Activated naive CD4-positive, alpha-beta T cell treated with anti-CD3 and anti-CD28 coated beads for 36 hours (primary cell): ENCODE measurements at regions not wholly inside any gene's neighbourhood (a gene's known extent, or its start where the extent isn't known, plus 50 kb on each side); places are given as distances from the start of the nearest gene placed in this dataset.

ENCODE experiments used
- CTCF ChIA-PET: fragments of 350-600 bp; sonication (Branson Sonifier 250); formaldehyde crosslinking; loops from one replicate; lab custom pipeline; 2021; ENCODE audit warnings: antibody characterized with exemption; lab: Charles Lee
- DNase-seq: peaks from one replicate; pipeline ENCODE4 v3.0.0-alpha.2; 2020
- H3K27ac Mint-ChIP-seq: one replicate; pipeline ENCODE4 v1.8.0; 2021; ENCODE audit warnings: mild to moderate bottlenecking, mixed read lengths
- H3K27me3 Mint-ChIP-seq: one replicate; pipeline ENCODE4 v1.8.0; 2021; ENCODE audit warnings: low read depth, mixed read lengths
- H3K36me3 Mint-ChIP-seq: one replicate; pipeline ENCODE4 v1.8.0; 2021; ENCODE audit warnings: low read depth, mixed read lengths
- H3K4me1 Mint-ChIP-seq: one replicate; pipeline ENCODE4 v1.8.0; 2021; ENCODE audit warnings: low read depth, mixed read lengths
- H3K4me3 Mint-ChIP-seq: one replicate; pipeline ENCODE4 v1.8.0; 2021; ENCODE audit warnings: mild to moderate bottlenecking, moderate library complexity, mixed read lengths
- H3K9me3 Mint-ChIP-seq: one replicate; pipeline ENCODE4 v1.8.0; 2021; ENCODE audit warnings: mixed read lengths
- intact Hi-C: fragments of 100-400 bp; cut with micrococcal nuclease; formaldehyde crosslinking; loops from one replicate; pipeline ENCODE4 v1.15.1; 2023

DNA sequence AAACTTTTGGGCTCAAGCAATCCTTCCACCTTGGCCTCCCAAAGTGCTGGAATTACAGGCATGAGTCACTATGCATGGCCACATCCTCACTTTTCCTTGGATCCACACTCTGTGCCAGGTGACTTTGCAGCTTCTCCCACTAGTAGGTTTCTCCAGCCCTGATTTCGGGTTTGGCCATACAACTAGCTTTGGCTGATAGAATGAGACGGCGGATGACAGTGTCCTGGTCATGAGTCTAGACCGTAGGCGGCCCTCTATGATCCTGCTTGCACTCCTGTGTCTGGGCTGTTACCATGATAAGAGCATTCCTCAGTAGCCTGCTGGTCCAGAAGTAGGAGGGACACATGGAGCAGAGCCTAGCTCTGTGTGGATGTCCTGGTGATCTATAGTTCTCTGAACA, 112.5 kb upstream of the KL start:
- Mint-ChIP-seq H3K9me3 (peaks cover 4% of the 10 kb centered on the region), H3K27me3 (no peaks in the 10 kb centered on the region), H3K27ac (no peak overlapping the region), H3K4me1 (peaks cover 29% of the 10 kb centered on the region), H3K36me3 (no peaks in the 10 kb centered on the region), H3K4me3 (no peak overlapping the region)
- intact Hi-C loops: loop anchor here (2.0 to 10.0 kb wide), 3 partner anchors 25 to 821 kb away; no protein-coding TSS in a partner anchor
- CTCF ChIA-PET: interaction anchor here (1.1 kb wide), 1 partner anchor 17 kb away, joined by 3 read pairs; no protein-coding TSS in a partner anchor
- DNase-seq: no peak

DNA sequence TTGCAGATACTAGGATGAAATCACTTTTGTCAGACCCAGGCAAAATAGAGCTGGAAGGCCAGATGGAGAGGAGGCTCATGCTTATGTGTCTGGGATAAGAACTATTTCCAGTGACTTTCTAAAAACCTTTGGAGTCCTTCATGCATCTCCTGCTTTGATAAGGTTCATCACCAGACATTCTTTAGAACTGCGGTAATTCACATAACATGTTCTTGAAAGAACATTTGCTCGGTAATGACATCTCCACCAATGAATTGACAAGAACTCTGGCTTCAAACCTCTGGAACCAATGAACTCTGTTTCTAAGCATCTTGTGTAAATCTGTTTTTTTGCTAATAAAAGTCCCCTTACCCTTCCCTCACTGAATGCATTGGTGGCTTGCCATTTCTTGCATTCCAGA, 112.0 kb upstream of the KL start:
- intact Hi-C loops: loop anchor here (2.0 to 10.0 kb wide), 3 partner anchors 25 to 821 kb away; no protein-coding TSS in a partner anchor
- no peak for DNase-seq
- H3K27me3 Mint-ChIP-seq: no peaks in the 10 kb centered on the region
- peaks cover 29% of the 10 kb centered on the region for H3K4me1 Mint-ChIP-seq
- peaks cover 4% of the 10 kb centered on the region for H3K9me3 Mint-ChIP-seq
- CTCF ChIA-PET: interaction anchor here (0.8 to 1.1 kb wide), 2 partner anchors 15 to 17 kb away, joined by 3 read pairs; no protein-coding TSS in a partner anchor
- no peaks in the 10 kb centered on the region for H3K36me3 Mint-ChIP-seq
- no peak overlapping the region for H3K4me3 Mint-ChIP-seq
- no peak overlapping the region for H3K27ac Mint-ChIP-seq

DNA sequence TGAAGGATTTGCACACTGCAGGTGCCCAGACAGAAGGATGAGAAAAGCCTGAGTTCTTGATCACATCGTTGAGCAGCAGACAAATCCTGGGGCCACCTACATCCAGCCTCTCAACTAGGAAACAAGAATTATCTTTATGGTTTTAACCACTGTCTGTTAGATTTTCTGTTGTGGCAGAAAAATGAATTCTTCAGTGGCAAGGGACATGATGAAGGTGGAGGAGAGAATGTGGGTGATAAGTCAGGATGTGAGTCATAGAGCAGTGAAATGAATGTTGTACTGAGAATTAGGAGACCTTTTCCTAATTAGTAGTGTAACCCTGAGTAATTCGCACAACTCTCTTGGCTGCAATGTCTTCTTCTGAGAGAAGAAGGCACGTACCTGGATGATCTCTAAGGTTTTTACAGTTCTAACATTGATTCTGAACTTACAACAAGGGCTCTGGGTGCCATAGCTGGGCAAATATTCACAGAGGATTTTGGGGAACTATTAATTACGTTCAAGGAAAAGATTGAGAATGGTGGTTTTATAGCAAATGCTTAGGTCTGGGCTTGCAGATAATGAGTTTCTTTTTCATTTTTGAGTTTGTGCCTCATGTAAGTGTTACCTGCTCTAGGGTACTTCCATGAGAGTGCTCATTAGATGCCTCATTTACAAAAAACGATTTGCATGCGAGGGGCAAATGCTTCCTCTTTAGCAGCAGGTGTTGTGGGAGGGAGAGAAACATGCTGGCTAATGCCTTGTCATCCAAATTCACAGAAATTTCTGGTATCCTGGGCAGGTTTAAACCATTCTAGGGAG, 111.0 kb upstream of the KL start:
- Mint-ChIP-seq H3K27me3 (no peaks in the 10 kb centered on the region), H3K36me3 (no peaks in the 10 kb centered on the region), H3K9me3 (peaks cover 4% of the 10 kb centered on the region), H3K27ac (peak overlapping the region; percentile 86), H3K4me3 (peak overlapping the region; percentile 51), H3K4me1 (peaks cover 29% of the 10 kb centered on the region)
- CTCF ChIA-PET: interaction anchor here (0.7 to 1.5 kb wide), 4 partner anchors 55 to 319 kb away, joined by 3 read pairs; partner anchors contain the start of gene PDS5B
- intact Hi-C loops: loop anchor here (1.0 to 10.0 kb wide), 14 partner anchors 12 to 820 kb away; partner anchors contain the start of genes N4BP2L1 and N4BP2L2
- peak; percentile 54 for DNase-seq

GRCh38 chr13:32905864-32906180, 110.4 kb upstream of the KL start:
- H3K36me3 Mint-ChIP-seq: no peaks in the 10 kb centered on the region
- no peak for DNase-seq
- H3K27ac Mint-ChIP-seq: peak overlapping the region; percentile 86
- peaks cover 4% of the 10 kb centered on the region for H3K9me3 Mint-ChIP-seq
- peak overlapping the region; percentile 51 for H3K4me3 Mint-ChIP-seq
- no peaks in the 10 kb centered on the region for H3K27me3 Mint-ChIP-seq
- peaks cover 29% of the 10 kb centered on the region for H3K4me1 Mint-ChIP-seq
- CTCF ChIA-PET: interaction anchor here (0.7 to 1.5 kb wide), 4 partner anchors 56 to 320 kb away, joined by 3 read pairs; partner anchors contain the start of gene PDS5B
- intact Hi-C loops: loop anchor here (1.0 to 10.0 kb wide), 14 partner anchors 11 to 819 kb away; partner anchors contain the start of genes N4BP2L1 and N4BP2L2

DNA sequence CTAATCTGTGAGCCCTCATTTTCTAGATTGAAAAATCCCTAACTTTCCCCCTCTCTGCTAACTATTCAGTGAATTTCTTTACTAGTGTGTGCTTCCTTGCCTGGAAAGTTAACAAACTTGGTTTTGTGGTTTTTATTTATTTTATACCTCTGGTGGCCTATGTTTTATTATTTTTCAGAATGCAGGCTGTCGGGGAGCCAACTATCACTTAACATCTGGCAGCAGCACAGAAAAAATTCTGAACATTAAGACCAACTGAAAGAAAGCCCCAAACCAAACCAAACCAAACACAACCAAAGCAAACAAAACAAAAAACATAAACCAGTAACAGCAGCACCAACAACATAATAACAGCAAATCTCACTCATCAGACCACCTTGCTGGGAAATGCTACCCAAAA, 109.0 kb upstream of the KL start:
- H3K27me3 Mint-ChIP-seq: no peaks in the 10 kb centered on the region
- intact Hi-C loops: loop anchor here (5.0 to 10.0 kb wide), 2 partner anchors 225 to 818 kb away; no protein-coding TSS in a partner anchor
- no peak overlapping the region for H3K4me3 Mint-ChIP-seq
- H3K36me3 Mint-ChIP-seq: no peaks in the 10 kb centered on the region
- DNase-seq: no peak
- H3K9me3 Mint-ChIP-seq: no peaks in the 10 kb centered on the region
- CTCF ChIA-PET: no interaction called here
- H3K27ac Mint-ChIP-seq: no peak overlapping the region
- peaks cover 31% of the 10 kb centered on the region for H3K4me1 Mint-ChIP-seq

DNA sequence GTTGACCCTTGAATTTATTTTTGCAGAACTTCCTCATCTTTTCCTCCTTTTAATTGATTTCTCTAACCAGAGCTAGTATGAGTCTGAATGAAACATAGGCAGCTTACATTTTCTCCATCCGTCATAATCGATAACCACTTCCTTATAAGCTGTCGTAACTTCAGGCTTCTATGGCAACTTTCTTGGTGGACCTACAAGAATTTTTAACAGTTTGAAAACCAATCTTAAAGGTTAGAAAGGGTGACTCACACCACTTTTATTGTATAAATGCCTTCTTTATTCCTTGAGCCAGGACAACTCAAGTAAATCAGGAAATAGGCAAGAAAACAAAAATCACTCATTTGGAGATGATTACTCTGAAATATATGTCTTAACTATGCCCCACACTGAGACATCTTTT, 105.7 kb upstream of the KL start:
- Mint-ChIP-seq H3K36me3 (no peaks in the 10 kb centered on the region), H3K27me3 (peaks cover 1% of the 10 kb centered on the region), H3K9me3 (peaks cover under 1% of the 10 kb centered on the region), H3K4me1 (peaks cover 10% of the 10 kb centered on the region), H3K27ac (no peak overlapping the region), H3K4me3 (no peak overlapping the region)
- DNase-seq: no peak
- intact Hi-C loops: loop anchor here (5.0 to 10.0 kb wide), 2 partner anchors 238 to 596 kb away; partner anchors contain the start of genes BRCA2 and ZAR1L
- CTCF ChIA-PET: interaction anchor here (0.8 to 1.2 kb wide), 4 partner anchors 12 to 260 kb away, joined by 3 read pairs; no protein-coding TSS in a partner anchor

GRCh38 chr13:32911506-32911905, 104.7 kb upstream of the KL start:
- Mint-ChIP-seq H3K27me3 (peaks cover 3% of the 10 kb centered on the region), H3K4me3 (no peak overlapping the region), H3K9me3 (peaks cover 6% of the 10 kb centered on the region), H3K27ac (no peak overlapping the region), H3K36me3 (peaks cover 3% of the 10 kb centered on the region), H3K4me1 (peaks cover 2% of the 10 kb centered on the region)
- intact Hi-C loops: loop anchor here (1.0 to 10.0 kb wide), 4 partner anchors 239 to 597 kb away; partner anchors contain the start of genes BRCA2, PDS5B and ZAR1L
- CTCF ChIA-PET: interaction anchor here (0.8 to 1.2 kb wide), 7 partner anchors 13 to 261 kb away, joined by 3 read pairs; no protein-coding TSS in a partner anchor
- peak; percentile 56 for DNase-seq

GRCh38 chr13:32914686-32915085, 101.5 kb upstream of the KL start:
- Mint-ChIP-seq H3K27me3 (peaks cover 3% of the 10 kb centered on the region), H3K27ac (no peak overlapping the region), H3K4me1 (peaks cover 12% of the 10 kb centered on the region), H3K9me3 (peaks cover 13% of the 10 kb centered on the region), H3K4me3 (no peak overlapping the region), H3K36me3 (peaks cover 4% of the 10 kb centered on the region)
- CTCF ChIA-PET: no interaction called here
- intact Hi-C loops: loop anchor here (5.0 to 10.0 kb wide), 2 partner anchors 242 to 600 kb away; partner anchors contain the start of genes BRCA2 and ZAR1L
- no peak for DNase-seq

DNA sequence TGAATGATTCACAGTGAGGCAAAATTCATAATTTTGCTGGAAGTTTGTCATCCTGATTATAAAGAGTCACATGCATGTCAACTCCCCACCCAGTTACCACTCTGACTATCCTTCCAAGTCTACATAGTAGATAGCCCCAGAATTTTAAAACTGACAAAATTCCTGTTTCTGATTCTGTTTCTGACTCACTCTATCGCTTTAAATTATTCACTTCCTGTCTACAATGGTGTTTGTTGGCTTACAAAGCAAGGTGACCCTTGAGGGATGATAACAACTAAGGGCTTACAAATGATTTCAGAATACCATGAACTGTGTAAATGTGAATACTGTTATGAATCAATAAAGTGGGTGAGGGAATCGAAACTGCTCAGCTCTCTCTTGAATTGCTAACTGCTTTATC, 98.7 kb upstream of the KL start:
- H3K27me3 Mint-ChIP-seq: peaks cover 3% of the 10 kb centered on the region
- peaks cover 10% of the 10 kb centered on the region for H3K4me1 Mint-ChIP-seq
- CTCF ChIA-PET: no interaction called here
- peaks cover 13% of the 10 kb centered on the region for H3K9me3 Mint-ChIP-seq
- intact Hi-C loops: loop anchor here (1.0 to 10.0 kb wide), 4 partner anchors 12 to 696 kb away; partner anchors contain the start of genes BRCA2 and ZAR1L
- no peak overlapping the region for H3K27ac Mint-ChIP-seq
- no peak overlapping the region for H3K4me3 Mint-ChIP-seq
- H3K36me3 Mint-ChIP-seq: peaks cover 4% of the 10 kb centered on the region
- peak; percentile 16 for DNase-seq

DNA sequence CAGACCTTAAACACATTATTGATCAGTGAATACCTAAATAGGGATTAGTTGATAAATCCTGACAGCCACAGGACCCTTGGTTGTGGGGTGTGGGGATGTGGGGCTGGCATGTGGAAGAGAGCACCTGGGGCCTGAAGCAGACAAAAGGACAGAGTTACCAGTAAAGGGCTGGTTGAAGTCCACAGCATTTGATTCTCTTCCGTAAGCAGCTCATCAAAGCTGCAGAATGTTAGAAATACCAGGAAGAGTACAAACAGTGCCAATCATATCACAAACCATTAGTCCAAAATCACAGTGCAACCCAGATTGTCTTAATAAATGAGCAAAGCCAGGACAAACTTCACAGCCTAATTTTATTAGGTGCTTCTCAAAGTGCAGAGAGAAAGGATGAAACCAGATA, 92.5 kb upstream of the KL start:
- no peaks in the 10 kb centered on the region for H3K4me1 Mint-ChIP-seq
- no peak overlapping the region for H3K27ac Mint-ChIP-seq
- no peaks in the 10 kb centered on the region for H3K27me3 Mint-ChIP-seq
- no peaks in the 10 kb centered on the region for H3K9me3 Mint-ChIP-seq
- no peak overlapping the region for H3K4me3 Mint-ChIP-seq
- DNase-seq: no peak
- intact Hi-C loops: no loop called here
- CTCF ChIA-PET: interaction anchor here (0.6 to 1.2 kb wide), 2 partner anchors 303 to 457 kb away, joined by 3 to 4 read pairs; no protein-coding TSS in a partner anchor
- H3K36me3 Mint-ChIP-seq: no peaks in the 10 kb centered on the region

GRCh38 chr13:32924886-32925285, 91.3 kb upstream of the KL start:
- intact Hi-C loops: no loop called here
- H3K4me3 Mint-ChIP-seq: no peak overlapping the region
- no peaks in the 10 kb centered on the region for H3K36me3 Mint-ChIP-seq
- no peak for DNase-seq
- no peaks in the 10 kb centered on the region for H3K9me3 Mint-ChIP-seq
- H3K27ac Mint-ChIP-seq: no peak overlapping the region
- H3K4me1 Mint-ChIP-seq: no peaks in the 10 kb centered on the region
- H3K27me3 Mint-ChIP-seq: no peaks in the 10 kb centered on the region
- CTCF ChIA-PET: interaction anchor here (0.6 to 0.8 kb wide), 2 partner anchors 13 to 89 kb away, joined by 3 read pairs; no protein-coding TSS in a partner anchor

- Mint-ChIP-seq H3K27ac (no peak overlapping the region), H3K9me3 (no peaks in the 10 kb centered on the region), H3K4me1 (no peaks in the 10 kb centered on the region), H3K4me3 (no peak overlapping the region), H3K36me3 (no peaks in the 10 kb centered on the region), H3K27me3 (no peaks in the 10 kb centered on the region)
- CTCF ChIA-PET: interaction anchor here (0.7 to 0.8 kb wide), 2 partner anchors 14 to 90 kb away, joined by 3 to 4 read pairs; no protein-coding TSS in a partner anchor
- no peak for DNase-seq
- intact Hi-C loops: no loop called here
Measured at GRCh38 chr13:32925506-32925905, 90.7 kb upstream of the KL start.
